HG02642 (cell line): ENCODE measurements at regions not wholly inside any gene's neighbourhood (a gene's known extent, or its start where the extent isn't known, plus 50 kb on each side); places are given as distances from the start of the nearest gene placed in this dataset.
"Not testable (repeated sequence)": the region's sequence is repeated elsewhere in the genome, so short reads cannot be mapped to it uniquely, and the experiment has no call there.

ENCODE experiments used
- ATAC-seq: cut with Tn5 transposase; IDR thresholded peaks from one replicate; pipeline ENCODE4 v1.9.1; 2021; ENCODE audit warnings: mild to moderate bottlenecking; ENCODE audit not compliant: unreplicated experiment, poor library complexity

DNA sequence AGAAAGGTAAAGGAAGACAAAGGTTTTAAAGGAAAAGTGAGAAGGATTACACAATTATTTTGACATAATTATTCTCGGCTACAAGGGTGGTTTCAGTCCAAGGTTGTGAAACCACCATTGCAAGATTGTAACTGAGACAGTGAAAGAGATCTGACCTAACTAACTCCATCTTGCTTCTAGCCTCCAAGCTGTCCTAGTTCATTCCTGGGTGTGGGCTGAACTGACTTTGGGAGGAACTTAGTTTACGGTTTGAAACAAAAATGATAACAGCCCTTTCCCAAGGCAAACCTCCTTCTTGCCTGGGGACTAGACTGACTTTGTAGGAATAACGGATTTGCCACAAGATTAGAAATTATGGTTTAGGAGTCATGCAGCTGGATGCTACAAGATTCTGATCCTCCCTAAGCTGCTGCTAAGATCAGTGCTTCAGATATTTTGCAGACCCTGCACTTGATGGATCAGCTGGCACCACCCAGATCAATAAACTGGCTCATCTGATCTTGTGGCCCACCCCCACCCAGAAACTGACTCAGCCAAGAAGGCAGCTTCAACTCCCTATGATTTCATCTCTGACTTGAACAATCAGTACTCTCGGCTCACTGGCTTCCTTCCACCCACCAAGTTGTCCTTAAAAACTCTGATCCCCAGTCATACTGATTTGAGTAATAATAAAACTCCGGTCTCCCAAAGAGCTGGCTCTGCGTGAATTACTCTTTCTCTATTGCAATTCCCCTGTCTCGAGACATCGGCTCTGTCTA lies 57.7 kb upstream of the AADACL2 start:
- no peak for ATAC-seq

DNA sequence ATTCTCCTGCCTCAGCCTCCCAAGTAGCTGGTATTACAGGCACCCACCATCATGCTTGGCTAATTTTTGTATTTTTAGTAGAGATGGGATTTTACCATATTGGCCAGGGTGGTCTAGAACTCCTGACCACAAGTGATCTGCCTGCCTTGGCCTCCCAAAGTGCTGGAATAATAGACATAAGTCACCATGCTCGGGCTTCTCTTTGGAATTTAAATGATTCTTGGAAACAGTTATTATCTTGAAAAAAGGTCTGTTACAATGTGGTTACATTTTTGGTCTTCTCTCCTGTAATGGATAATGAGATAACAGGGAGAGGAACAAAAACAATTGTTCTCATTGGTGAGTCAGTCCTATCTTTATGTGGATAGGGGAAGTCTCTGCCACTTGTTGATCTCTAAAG lies 59.8 kb upstream of the AADACL2 start:
- no peak for ATAC-seq

DNA sequence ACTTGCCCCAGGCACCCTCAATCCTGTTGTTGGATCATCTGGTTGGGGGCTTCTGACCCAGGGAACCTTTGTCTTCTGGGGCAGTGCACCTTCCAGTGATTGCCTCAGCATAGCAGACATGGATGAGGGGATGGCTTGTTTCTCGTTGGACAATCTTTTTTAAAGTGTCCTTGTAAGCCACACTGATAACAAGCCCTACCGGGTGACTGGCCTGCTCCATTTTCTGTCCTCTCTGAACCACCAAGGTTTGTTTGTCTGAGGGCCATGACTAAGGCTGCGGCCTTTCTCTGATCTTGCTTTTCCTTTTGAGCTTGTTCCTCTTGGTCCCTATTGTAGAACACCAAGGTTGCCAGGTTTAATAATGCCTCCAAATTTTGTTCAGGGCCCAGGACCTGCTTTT lies 66.0 kb upstream of the AADACL2 start:
- ATAC-seq = not testable (repeated sequence)

DNA sequence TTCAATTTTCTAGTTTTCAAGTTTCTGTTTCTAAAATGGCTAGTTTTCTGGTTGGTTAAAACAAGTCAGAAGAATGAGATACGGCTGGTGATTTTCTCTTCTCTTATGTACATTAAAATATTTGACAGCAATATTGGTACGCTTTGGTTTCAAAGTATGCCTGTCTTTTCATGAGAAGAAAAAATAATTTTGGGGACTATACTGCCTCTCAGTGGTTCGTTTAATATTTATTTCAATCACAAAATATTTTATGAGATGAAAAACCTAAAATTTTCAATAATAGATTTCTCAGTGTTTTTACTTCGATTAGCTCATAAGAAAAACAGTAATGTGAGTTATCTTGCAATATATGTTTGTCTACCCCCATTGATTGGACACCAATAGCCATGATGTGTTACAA lies 72.8 kb upstream of the AADACL2 start:
- no peak for ATAC-seq

DNA sequence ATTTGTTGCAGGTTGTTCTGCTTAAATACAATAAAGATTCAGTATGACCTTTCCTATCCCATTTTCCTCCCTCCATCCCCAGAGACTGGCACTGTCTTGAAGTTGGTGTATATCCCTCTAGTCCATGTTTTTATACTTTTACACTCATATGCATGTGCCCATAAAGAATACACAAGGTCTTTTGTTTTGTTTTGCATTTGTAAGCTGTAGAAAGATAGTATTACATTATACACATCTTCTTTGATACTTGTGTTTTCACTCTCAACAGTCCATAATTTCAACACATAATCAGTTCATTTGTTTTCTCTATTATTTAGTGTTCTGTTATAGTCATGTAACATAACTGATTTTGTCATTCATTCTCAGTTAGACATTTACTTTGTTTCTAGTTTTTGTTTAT lies 88.7 kb upstream of the AADACL2 start:
- ATAC-seq = no peak

DNA sequence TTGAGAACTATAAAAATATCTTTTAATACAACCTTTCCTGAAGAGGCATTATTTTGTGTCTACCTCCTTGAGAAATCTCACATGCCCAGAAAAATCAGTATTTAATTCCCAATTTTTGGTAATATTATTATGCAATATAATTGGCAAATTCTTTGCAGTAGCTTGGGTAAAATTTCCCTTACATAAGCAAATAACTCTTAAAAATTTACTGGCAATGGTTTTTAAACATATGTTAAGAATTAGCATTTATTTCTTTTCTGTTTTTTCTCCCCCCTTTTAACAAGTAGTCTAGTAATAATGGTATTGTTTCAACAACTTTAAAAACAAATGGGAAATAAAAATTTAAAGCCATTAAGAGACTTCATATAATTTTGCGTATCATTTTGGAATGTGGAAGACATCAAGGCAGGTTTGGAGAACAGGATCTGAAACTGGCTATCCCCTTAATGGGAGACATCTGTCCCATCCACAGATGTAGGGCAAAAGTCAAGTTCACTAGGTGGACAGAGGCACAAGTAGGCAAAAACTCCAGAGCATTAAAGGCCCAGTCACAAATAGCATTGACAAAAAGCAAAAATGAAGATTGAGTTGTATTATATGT lies 89.6 kb upstream of the AADACL2 start:
- no peak for ATAC-seq

DNA sequence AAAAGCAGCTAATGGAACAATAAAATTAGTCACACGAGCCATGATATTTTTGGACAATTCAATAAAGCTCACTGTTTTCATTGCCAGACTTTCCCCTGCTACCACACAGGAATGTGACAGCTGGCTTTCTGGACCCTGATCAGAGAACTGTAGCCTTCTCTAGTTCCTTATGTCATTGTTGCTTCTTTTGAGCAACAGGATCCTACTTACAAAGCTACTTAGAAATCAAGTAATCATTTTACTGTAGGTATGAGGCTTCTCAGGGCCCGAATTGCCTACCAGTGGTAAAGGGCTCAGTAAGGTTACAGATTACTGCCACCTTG lies 94.3 kb upstream of the AADACL2 start:
- ATAC-seq = no peak

DNA sequence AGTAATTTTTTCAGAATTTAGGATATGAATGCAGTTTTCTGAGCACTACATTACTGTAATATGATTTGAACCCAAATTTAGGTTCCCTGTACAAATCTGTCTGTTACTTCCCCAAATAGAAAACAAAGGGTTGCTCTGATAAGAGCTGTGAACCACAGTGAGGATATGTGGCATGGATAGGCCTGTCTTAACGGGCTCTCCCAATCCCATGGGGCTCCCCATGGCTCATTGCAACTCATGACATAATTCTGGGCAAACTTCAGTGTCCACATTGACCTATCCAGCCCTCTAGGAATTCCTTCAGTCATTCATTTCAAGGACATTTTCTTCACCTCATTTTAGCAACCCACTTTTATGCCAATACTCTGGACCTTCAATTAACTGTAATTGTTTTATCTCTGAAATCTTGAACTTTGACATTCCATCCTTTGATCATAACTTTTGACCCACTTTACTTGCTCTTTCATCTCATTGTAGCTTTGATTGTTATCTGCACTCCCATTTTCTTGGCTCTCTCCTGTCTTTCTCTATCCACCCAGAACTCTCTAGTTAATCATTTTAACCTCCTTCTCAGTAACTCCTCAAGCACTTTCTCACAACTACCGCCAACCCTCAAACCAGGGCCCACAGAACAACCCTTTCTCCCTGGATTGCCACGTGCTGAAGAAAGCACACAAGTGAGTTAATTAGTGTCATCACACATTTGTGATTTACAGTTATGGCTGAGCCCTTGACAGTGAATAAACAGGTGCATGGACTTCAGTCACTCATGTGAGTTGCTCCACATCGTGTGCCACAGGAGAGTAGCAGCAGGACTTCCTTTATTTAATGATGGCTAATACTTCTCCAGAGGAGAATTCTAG lies 94.9 kb upstream of the AADACL2 start:
- ATAC-seq = no peak

DNA sequence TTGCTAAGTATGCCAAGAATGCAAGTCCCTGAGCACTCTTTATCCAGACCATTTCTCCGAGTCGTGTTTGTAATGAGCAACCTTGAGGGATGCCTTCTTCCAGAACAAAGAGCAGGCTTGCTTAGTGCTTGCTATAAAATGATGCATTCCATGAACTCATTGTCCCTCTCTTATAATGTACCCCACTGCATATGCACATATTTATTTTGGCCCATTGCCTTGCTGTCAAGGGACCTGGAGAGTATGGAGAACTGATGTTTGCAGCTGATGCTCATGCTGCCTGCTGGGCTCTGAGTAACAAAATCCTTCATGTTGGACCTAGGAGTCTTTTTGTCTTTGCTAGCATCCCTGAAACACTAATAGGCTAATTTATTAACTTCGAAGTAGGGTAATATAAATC lies 97.8 kb upstream of the AADACL2 start:
- ATAC-seq = no peak

DNA sequence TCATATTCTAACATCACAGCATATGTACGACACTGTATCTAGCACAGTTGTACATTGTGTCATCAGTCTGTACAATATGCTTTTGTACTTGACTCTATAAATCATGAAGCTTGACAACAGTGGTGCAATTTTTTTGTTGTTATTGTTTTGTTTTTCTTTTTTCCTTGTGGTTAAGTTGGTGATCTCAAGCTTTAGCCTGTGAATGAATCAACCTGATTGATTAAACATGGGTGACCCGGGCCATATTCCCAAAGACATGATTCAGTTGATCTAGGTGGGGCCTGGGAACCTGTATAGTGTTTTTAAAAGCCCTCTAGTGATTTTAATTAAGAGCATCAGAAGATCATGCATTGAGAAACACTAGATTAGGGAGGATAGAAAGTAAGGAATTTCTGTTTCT lies 101.8 kb upstream of the AADACL2 start:
- no peak for ATAC-seq

DNA sequence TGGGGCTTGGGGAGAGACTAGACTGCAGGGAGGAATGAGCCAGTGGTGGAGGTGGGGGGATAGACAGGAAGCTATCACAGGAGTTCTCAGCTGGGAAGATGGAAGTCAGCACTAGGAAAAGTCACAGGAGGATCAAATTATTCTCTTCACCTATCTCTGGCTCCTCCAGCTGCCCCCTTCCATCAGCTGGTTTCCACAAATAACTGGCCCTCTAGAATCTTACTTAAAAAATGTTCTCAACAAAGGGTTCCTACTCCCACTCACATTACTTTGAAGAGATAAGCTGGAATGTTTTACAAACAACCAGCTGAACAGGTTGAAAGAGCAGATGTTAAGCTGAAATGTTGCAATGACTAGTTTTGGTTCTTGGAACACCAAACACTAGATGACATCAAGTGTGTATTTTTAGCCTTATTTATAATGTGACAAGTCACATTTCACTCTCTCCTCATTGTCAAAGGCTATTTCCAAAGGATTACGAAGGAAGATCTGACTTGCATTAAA lies 102.7 kb upstream of the AADACL2 start:
- no peak for ATAC-seq

DNA sequence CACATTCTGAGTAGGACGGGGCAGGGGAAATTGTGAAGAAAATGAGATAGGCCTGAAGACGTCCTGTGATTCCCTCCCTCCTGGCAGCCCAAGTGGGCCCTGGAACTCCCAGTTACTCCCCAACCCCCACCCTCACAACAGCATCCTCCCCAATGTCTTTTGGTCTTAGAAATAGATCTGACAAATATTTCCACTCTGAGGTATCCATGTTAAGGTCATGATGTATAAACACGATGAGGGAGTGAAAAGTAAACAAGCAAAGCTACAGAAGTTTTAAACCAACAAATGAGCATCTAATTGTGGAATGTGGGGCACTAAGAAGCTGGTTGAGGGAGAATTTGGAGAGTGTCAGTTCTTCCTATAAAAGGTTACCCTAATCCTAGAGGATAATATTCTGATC lies 103.7 kb upstream of the AADACL2 start:
- no peak for ATAC-seq

DNA sequence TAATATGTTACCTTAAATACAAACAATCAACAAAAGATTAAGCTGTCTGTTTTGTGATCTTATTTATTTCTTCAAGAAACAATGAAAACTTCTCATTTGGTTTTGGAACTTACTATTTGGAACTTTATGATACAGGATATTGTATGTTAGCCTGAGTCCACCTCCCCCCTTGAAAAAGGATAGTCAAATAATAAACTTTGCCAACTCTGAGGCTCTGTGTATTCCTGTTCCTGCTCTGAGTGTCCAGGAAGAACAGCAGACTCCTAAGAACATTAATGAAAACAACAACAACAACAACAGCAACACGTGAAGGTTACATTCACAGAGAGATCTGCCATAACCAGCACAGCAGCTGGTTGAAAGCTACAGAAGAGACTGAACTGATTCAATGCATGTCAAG lies 108.1 kb upstream of the AADACL2 start:
- ATAC-seq = no peak

DNA sequence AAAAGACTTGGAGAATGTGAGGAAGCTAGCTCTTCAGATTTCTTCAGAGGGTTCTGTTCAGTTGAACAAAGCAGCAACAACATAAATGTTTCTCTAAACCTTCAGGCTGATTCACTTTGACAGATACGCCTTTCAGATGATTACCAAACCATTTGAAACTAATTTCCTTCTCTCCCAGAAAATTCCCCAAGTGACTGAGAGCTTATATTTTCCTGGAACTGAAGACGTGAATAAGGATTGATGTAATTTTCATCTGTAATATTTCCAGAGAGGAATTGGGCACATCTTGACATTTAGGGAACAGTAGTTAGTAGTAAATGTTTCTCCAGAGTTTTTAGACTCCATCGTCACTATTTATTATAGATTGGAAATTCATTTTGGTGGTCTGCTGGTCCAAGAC lies 108.6 kb upstream of the AADACL2 start:
- no peak for ATAC-seq

DNA sequence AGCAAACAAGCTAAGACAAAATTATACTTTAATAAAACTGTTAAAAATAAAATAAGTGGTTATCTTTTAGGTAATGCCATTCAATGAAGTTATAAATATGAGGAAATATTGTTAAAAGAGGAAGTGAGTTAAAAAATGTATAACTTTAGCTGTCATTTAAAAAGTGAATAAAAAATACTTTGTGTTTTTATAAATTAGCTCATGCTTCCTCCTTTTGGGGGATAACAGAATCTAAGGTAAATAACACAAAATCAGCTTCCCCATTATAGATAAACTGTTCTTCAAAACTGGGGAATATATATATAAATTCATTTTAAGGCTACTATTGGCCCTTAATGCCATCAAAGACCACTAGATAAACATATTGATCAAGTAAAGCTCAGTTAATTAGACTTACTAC lies 113.7 kb upstream of the AADACL2 start:
- no peak for ATAC-seq

DNA sequence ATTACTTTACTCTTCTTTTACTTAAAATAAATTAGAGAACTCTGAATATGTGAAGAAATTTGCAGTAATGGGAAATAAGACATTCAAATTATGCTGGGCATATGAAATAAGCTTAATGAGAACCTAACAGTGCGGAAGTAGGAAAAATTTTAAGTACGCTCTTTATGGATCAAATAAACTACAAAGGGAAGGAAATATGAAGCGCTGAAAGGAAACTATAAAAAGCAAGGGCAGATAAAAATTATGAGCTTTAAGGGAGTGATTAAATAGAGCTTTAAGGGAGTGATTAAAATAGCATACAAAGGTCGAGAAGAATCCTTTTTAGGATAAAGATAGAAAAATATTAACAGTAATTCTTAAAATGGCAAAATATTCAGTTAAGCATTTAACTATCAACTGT lies 118.3 kb upstream of the AADACL2 start:
- no peak for ATAC-seq

DNA sequence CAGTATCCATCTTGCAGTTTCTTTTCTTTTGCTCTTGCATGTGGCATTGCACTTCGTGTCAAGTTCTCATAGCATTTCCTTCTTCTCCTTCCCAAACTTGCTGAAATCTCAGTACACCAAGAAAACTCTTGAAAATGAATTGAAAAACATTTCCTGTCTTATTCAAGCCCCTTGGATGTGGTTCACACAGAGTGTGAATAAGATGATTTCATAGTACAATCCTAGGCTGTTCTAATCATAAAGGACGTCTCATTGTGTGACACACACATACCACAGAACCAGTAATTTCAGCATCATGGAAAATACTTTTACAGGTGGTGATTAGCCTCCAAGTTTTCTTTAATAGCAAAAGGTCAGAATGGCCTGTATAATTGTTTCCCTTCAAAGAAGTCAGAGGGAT lies 121.6 kb upstream of the AADACL2 start:
- ATAC-seq = no peak

DNA sequence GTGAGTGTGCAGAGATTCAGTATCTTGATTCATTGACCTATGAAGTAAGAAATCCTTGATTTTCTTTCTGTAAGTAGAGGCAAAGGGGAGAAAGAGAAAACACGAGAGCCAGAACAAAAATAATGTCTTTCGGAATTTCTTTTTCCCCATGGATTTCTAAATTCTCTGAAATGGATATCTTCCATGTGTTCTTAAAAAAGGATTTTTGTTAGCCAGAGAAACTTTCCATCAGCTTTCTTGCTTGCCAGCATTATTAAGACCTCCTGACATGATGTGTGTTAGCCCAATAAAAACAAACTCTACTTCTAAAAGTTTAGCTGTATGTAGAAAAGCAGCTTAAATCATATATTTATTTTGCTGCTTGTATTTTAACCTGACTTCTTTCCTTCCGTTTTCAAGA lies 122.3 kb upstream of the AADACL2 start:
- no peak for ATAC-seq

DNA sequence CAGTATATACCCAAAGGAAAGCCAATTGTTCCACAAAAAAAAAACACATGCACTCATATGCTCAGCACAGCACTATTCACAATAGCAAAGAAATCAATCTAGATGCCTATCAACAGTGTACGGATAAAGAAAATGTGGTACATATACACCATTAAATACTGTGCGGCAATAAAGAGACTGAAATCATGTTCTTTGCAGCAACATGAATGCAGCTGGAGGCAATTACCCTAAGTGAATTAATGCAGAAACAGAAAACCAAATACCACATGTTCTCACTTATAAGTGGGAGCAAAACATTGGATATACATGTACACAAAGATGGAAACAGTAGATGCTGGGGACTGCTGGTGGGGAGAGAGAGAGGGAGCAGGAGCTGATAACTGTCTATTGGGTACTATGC lies 124.2 kb upstream of the AADACL2 start:
- no peak for ATAC-seq

DNA sequence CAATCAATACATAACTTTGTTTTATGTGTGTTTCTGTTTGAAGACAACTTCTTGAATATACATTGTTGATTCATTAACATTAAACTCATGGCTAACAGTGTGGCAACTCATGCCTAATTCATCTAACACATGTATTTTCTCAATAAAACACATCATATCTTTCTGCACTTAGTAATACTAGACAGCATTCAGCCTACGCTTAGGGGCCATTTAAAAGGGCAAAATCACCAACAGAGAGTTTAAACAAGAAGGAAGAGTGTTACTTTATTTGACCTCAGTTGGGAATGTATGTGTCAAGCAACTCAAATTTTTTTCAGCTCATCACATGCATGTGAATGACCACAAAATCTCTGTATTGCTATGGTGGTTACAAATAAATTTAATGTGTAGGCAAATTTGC lies 128.8 kb upstream of the AADACL2 start:
- no peak for ATAC-seq

DNA sequence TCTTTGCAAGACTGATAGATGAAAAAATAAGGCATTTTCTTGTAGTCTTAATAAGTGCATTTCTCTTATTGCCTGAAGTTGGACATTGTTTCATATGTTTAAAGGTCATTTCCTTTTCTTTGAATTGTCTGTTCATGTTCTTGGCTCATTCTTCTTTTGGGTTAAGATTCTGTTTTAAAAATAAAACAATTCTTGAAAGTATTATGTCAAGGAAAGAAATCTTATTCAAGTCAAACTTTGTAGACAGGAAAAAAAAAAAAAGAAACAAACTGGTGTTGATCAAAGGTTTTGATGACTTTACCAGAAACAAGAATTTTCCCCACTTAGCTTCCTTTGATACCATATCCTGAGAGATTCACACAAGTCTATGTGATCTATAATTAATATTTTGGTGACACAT lies 132.9 kb upstream of the AADACL2 start:
- no peak for ATAC-seq
